ENCODE measurements at regions not wholly inside any gene's neighbourhood (a gene's known extent, or its start where the extent isn't known, plus 50 kb on each side); places are given as distances from the start of the nearest gene placed in this dataset.

- TF ChIP-seq CTCF (IDR thresholded peaks at IDR 0.05): no peak
- Histone ChIP-seq H3K27me3 (no peaks in the 10 kb centered on the region), H3K36me3 (no peaks in the 10 kb centered on the region), H3K4me3 (no peak overlapping the region), H3K27ac (no peak overlapping the region), H3K9me3 (no peaks in the 10 kb centered on the region), H3K9ac (ENCODE audit: low read depth in 2 of 2, low read length in 2 of 2) (no peak overlapping the region), H3K4me1 (no peaks in the 10 kb centered on the region)
- no peak for DNase-seq
- intact Hi-C loops (cut with DNase I): no loop called here
Observed at GRCh38 chr16:76988526-76988925, 202.5 kb upstream of the MON1B start.

- intact Hi-C loops (cut with DNase I): no loop called here
- DNase-seq: no peak
- TF ChIP-seq CTCF (IDR thresholded peaks at IDR 0.05): no peak
- no peak overlapping the region for H3K27ac ChIP-seq
- H3K4me3 ChIP-seq: no peak overlapping the region
- no peaks in the 10 kb centered on the region for H3K27me3 ChIP-seq
- H3K9ac ChIP-seq (ENCODE audit: low read depth in 2 of 2, low read length in 2 of 2): no peak overlapping the region
- no peaks in the 10 kb centered on the region for H3K4me1 ChIP-seq
- H3K36me3 ChIP-seq: no peaks in the 10 kb centered on the region
- H3K9me3 ChIP-seq: no peaks in the 10 kb centered on the region
Observed at GRCh38 chr16:77002644-77003043, 188.3 kb upstream of the MON1B start.

GRCh38 chr16:77009453-77009852, 181.5 kb upstream of the MON1B start:
- TF ChIP-seq CTCF (IDR thresholded peaks at IDR 0.05): no peak
- DNase-seq: no peak
- intact Hi-C loops (cut with DNase I): no loop called here

GRCh38 chr16:77014441-77014840, 176.5 kb upstream of the MON1B start:
- intact Hi-C loops (cut with DNase I): no loop called here
- Histone ChIP-seq H3K4me3 (no peak overlapping the region), H3K27me3 (no peaks in the 10 kb centered on the region), H3K36me3 (no peaks in the 10 kb centered on the region), H3K9me3 (no peaks in the 10 kb centered on the region), H3K9ac (ENCODE audit: low read depth in 2 of 2, low read length in 2 of 2) (no peak overlapping the region), H3K4me1 (no peaks in the 10 kb centered on the region), H3K27ac (no peak overlapping the region)
- TF ChIP-seq CTCF (IDR thresholded peaks at IDR 0.05): no peak
- DNase-seq: no peak

More at GRCh38 chr16:77009453-77009852, 181.5 kb upstream of the MON1B start:
- Histone ChIP-seq H3K36me3 (no peaks in the 10 kb centered on the region), H3K4me1 (no peaks in the 10 kb centered on the region), H3K27ac (no peak overlapping the region), H3K4me3 (no peak overlapping the region), H3K9me3 (no peaks in the 10 kb centered on the region), H3K9ac (ENCODE audit: low read depth in 2 of 2, low read length in 2 of 2) (no peak overlapping the region), H3K27me3 (no peaks in the 10 kb centered on the region)

GRCh38 chr16:77030600-77030999, 160.4 kb upstream of the MON1B start:
- Histone ChIP-seq H3K4me1 (no peaks in the 10 kb centered on the region), H3K36me3 (no peaks in the 10 kb centered on the region), H3K27ac (no peak overlapping the region), H3K9me3 (no peaks in the 10 kb centered on the region), H3K9ac (ENCODE audit: low read depth in 2 of 2, low read length in 2 of 2) (no peak overlapping the region), H3K4me3 (no peak overlapping the region), H3K27me3 (no peaks in the 10 kb centered on the region)
- no peak for DNase-seq
- no peak for TF ChIP-seq CTCF (IDR thresholded peaks at IDR 0.05)
- intact Hi-C loops (cut with DNase I): no loop called here

- no peaks in the 10 kb centered on the region for H3K4me1 ChIP-seq
- intact Hi-C loops (cut with DNase I): no loop called here
Observed at GRCh38 chr16:77033516-77033915, 157.5 kb upstream of the MON1B start.

More at GRCh38 chr16:77033516-77033915, 157.5 kb upstream of the MON1B start:
- no peaks in the 10 kb centered on the region for H3K36me3 ChIP-seq
- H3K4me3 ChIP-seq: no peak overlapping the region
- no peak for TF ChIP-seq CTCF (IDR thresholded peaks at IDR 0.05)
- no peak for DNase-seq
- no peaks in the 10 kb centered on the region for H3K9me3 ChIP-seq
- H3K9ac ChIP-seq (ENCODE audit: low read depth in 2 of 2, low read length in 2 of 2): no peak overlapping the region
- no peaks in the 10 kb centered on the region for H3K27me3 ChIP-seq
- H3K27ac ChIP-seq: no peak overlapping the region

Measured in colonic mucosa (tissue), 4 donors.